CD4-positive, CD25-positive, alpha-beta regulatory T cell (primary cell): ENCODE measurements at regions not wholly inside any gene's neighbourhood (a gene's known extent, or its start where the extent isn't known, plus 50 kb on each side); places are given as distances from the start of the nearest gene placed in this dataset.

ENCODE experiments used
- ATAC-seq, 2 donors: fragments of 150-1000 bp; cut with Tn5 transposase; one replicate each; pipeline ENCODE4 v1.10.0; 2021; ENCODE audit warnings: low read depth in 2 of 2, moderate number of reproducible peaks in 2 of 2, moderate library complexity in 1 of 2
- DNase-seq, 3 donors: peaks; one replicate each; pipeline versions ENCODE4 v3.0.0 to v3.0.0-alpha.2; 2012 to 2022; ENCODE audit warnings: mixed read lengths in 1 of 3
- H3K27ac ChIP-seq: one replicate; pipeline ENCODE4 v1.7.0; 2013; ENCODE audit warnings: mild to moderate bottlenecking, low read length; ENCODE audit not compliant: insufficient read depth, poor library complexity, severe bottlenecking
- H3K27me3 ChIP-seq: one replicate; pipeline ENCODE4 v1.7.0; 2013; ENCODE audit warnings: low read length; ENCODE audit not compliant: control insufficient read depth, insufficient read depth
- H3K36me3 ChIP-seq: one replicate; pipeline ENCODE4 v1.7.0; 2013; ENCODE audit warnings: mild to moderate bottlenecking, low read length, moderate library complexity; ENCODE audit not compliant: control insufficient read depth, insufficient read depth
- H3K4me1 ChIP-seq: 2 replicates; pipeline ENCODE4 v1.7.0; 2013; ENCODE audit warnings: mild to moderate bottlenecking, low read length; ENCODE audit not compliant: insufficient read depth, control insufficient read depth, poor library complexity, severe bottlenecking
- H3K4me3 ChIP-seq: one replicate; pipeline ENCODE4 v1.7.0; 2013; ENCODE audit warnings: low read depth, mild to moderate bottlenecking, low read length, moderate library complexity
- H3K9me3 ChIP-seq, 2 experiments: 1 replicate in 1 of 2; 2 replicates in 1 of 2; pipeline ENCODE4 v1.7.0; 2013; ENCODE audit warnings: low read length in 2 of 2, mild to moderate bottlenecking in 1 of 2, moderate library complexity in 1 of 2; ENCODE audit not compliant: control insufficient read depth in 2 of 2
- H3K27ac Mint-ChIP-seq, 3 donors: one replicate each; pipeline ENCODE4 v1.8.0; 2020 to 2022; ENCODE audit warnings: mild to moderate bottlenecking in 3 of 3, mixed read lengths in 3 of 3, moderate library complexity in 2 of 3
- H3K27me3 Mint-ChIP-seq: one replicate; pipeline ENCODE4 v1.8.0; 2022; ENCODE audit warnings: mild to moderate bottlenecking, mixed read lengths
- H3K36me3 Mint-ChIP-seq: one replicate; pipeline ENCODE4 v1.8.0; 2020; ENCODE audit warnings: mixed read lengths
- H3K4me1 Mint-ChIP-seq, 4 donors: one replicate each; pipeline ENCODE4 v1.8.0; 2020 to 2022; ENCODE audit warnings: mixed read lengths in 4 of 4, mild to moderate bottlenecking in 1 of 4
- H3K4me3 Mint-ChIP-seq, 4 donors: one replicate each; pipeline ENCODE4 v1.8.0; 2020 to 2022; ENCODE audit warnings: mild to moderate bottlenecking in 4 of 4, mixed read lengths in 4 of 4, moderate library complexity in 3 of 4
- H3K9me3 Mint-ChIP-seq, 7 donors: one replicate each; pipeline ENCODE4 v1.8.0; 2020 to 2022; ENCODE audit warnings: mixed read lengths in 7 of 7, mild to moderate bottlenecking in 3 of 7, moderate library complexity in 2 of 7

DNA sequence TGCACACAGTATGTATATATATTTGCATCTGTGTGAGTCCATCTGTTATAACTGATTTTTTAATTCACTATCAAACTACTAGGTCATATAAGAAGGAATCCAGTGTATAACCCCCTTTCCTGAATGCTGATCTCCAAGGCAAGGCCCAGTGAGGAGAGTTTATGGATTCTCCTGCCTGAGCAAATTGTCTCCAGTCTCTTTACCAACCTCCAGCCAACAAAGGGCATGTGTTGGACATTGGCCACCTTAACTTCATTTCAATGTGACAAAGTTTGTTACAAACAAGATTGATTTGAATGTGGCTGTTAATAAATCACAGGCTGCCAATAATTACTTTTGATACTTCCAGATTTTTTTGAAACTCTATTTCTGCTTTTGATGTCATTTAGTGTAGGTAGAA is 191.6 kb downstream of the HAO1 start:
- Mint-ChIP-seq H3K27me3 (no peaks in the 10 kb centered on the region), H3K36me3 (no peaks in the 10 kb centered on the region), H3K4me3 (no peak overlapping the region), H3K27ac (no peak overlapping the region), H3K9me3 (peaks cover 0 to 9% (median 1%) of the 10 kb centered on the region in 7 donors), H3K4me1 (no peaks in the 10 kb centered on the region)
- no peak overlapping the region for H3K4me3 ChIP-seq
- H3K36me3 ChIP-seq = no peaks in the 10 kb centered on the region
- H3K27me3 ChIP-seq = no peaks in the 10 kb centered on the region
- no peaks in the 10 kb centered on the region for H3K9me3 ChIP-seq
- ATAC-seq = no peak
- H3K4me1 ChIP-seq = no peaks in the 10 kb centered on the region
- no peak overlapping the region for H3K27ac ChIP-seq
- no peak for DNase-seq

DNA sequence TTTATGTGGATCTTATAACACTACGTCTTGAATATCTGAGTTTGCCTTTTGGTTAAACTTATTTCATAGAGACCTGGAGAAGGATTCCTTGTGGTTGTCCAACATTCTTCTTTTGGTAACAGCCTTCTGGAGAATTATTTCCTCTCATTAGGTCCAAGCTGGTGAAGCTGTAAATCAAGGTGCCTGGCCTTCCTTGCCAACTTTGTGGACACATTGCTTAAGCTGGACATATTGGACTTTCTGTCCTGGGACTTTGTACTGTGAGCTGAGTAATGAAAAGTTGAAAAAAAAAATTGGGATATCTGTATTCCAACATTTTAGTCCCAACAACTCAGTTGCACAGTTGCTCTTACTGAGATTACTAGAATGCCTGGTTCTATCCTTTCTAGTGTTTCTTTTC is 186.2 kb downstream of the HAO1 start:
- Histone ChIP-seq H3K36me3 (no peaks in the 10 kb centered on the region), H3K27me3 (no peaks in the 10 kb centered on the region), H3K4me3 (no peak overlapping the region), H3K4me1 (no peaks in the 10 kb centered on the region), H3K27ac (no peak overlapping the region), H3K9me3 (no peaks in the 10 kb centered on the region)
- Mint-ChIP-seq H3K27ac (no peak overlapping the region), H3K4me1 (no peaks in the 10 kb centered on the region), H3K27me3 (no peaks in the 10 kb centered on the region), H3K9me3 (peaks cover 0 to 13% (median 4%) of the 10 kb centered on the region in 7 donors), H3K36me3 (no peaks in the 10 kb centered on the region), H3K4me3 (no peak overlapping the region)
- ATAC-seq (no peak), DNase-seq (no peak)

DNA sequence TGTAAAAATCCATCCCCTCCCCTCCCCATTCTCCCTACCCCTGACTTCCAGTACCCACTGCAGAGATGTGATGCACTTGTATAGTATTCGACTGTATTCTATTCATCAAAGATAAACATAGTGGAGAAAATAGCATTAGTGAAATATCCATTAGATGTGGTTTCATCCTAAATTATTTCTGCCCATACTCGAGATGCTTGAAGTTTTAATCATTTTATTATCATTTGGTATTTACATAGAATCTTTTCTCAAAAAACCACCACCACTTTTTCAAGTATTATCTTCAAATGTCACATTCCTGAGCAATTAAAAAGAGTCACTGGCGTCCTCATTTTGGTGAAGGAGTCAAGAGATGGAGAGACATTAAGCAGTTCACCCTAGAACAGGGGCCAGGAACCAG is 181.9 kb downstream of the HAO1 start:
- Mint-ChIP-seq H3K9me3 (peaks cover 0 to 9% (median 5%) of the 10 kb centered on the region in 7 donors), H3K27me3 (no peaks in the 10 kb centered on the region), H3K27ac (no peak overlapping the region), H3K36me3 (no peaks in the 10 kb centered on the region), H3K4me1 (no peaks in the 10 kb centered on the region), H3K4me3 (no peak overlapping the region)
- H3K27me3 ChIP-seq = no peaks in the 10 kb centered on the region
- no peak overlapping the region for H3K27ac ChIP-seq
- ATAC-seq (no peak), DNase-seq (no peak)
- H3K36me3 ChIP-seq = no peaks in the 10 kb centered on the region
- no peaks in the 10 kb centered on the region for H3K4me1 ChIP-seq
- no peaks in the 10 kb centered on the region for H3K9me3 ChIP-seq
- no peak overlapping the region for H3K4me3 ChIP-seq

DNA sequence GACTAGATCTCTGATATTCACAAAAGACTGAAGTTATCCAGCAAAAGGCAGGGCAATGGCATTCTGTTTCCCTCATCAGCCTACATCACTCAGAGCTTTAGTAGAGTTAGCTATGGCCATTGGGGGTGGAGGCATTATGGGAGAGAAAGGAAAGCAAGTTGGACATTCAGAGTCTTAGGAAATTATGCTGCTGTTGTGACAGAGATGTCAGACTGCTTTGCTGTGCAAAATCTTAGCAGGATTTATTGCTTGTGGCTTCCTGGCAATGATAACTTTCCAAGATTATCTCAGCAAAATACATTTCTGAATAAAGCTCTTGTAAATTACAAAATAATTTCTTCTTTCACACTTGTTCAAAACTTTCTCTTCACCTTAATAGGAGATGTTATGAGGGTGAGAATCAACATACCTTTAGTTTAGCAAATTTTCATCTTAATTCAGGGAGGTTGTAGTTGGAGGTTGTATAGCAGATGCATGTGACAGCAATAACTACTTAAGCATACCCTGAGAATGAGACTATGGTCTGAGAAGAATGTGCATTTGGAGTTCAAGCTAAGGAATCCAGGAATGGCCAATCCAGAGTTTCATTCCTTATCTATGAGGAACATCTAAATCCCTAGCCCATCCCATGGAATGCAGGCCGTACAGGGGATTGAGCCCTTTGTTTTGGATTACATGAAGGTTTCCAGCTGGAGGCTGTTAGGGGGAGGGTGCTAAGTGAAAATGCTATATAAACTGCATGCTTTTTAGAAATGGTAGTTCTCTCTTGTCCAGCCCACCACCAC is 179.8 kb downstream of the HAO1 start:
- no peaks in the 10 kb centered on the region for H3K36me3 Mint-ChIP-seq
- DNase-seq (no peak), ATAC-seq (no peak)
- no peak overlapping the region for H3K27ac Mint-ChIP-seq
- Histone ChIP-seq H3K27ac (no peak overlapping the region), H3K9me3 (no peaks in the 10 kb centered on the region), H3K4me1 (no peaks in the 10 kb centered on the region), H3K36me3 (no peaks in the 10 kb centered on the region), H3K4me3 (no peak overlapping the region), H3K27me3 (no peaks in the 10 kb centered on the region)
- H3K27me3 Mint-ChIP-seq = no peaks in the 10 kb centered on the region
- no peaks in the 10 kb centered on the region for H3K4me1 Mint-ChIP-seq
- H3K4me3 Mint-ChIP-seq = no peak overlapping the region
- peaks cover 0 to 10% (median 5%) of the 10 kb centered on the region in 7 donors for H3K9me3 Mint-ChIP-seq

DNA sequence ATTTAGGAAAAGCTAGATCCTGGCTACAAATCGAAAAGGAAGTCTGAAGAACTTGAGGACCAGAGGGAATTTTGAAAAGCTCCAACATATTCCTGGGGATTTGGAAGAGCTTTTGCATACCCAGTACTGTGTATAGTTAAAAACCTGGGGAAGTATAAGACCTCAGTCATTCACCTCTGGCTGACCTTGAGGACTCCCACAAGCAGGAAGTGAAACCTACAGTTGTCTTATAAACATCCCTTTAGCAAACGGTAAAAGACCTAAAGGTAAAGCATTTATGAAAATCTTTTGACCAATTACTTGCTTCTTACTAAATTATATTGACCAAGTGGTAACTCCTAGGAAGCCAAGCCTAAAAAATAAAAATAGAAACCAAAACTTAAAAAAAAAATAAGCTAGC is 175.0 kb downstream of the HAO1 start:
- Histone ChIP-seq H3K36me3 (no peaks in the 10 kb centered on the region), H3K9me3 (no peaks in the 10 kb centered on the region), H3K27me3 (no peaks in the 10 kb centered on the region), H3K4me3 (no peak overlapping the region), H3K4me1 (no peaks in the 10 kb centered on the region), H3K27ac (no peak overlapping the region)
- no peaks in the 10 kb centered on the region for H3K4me1 Mint-ChIP-seq
- no peak for DNase-seq
- H3K4me3 Mint-ChIP-seq = no peak overlapping the region
- H3K36me3 Mint-ChIP-seq = no peaks in the 10 kb centered on the region
- peaks cover 2 to 6% (median 3%) of the 10 kb centered on the region in 7 donors for H3K9me3 Mint-ChIP-seq
- no peak overlapping the region for H3K27ac Mint-ChIP-seq
- ATAC-seq = no peak
- no peaks in the 10 kb centered on the region for H3K27me3 Mint-ChIP-seq

DNA sequence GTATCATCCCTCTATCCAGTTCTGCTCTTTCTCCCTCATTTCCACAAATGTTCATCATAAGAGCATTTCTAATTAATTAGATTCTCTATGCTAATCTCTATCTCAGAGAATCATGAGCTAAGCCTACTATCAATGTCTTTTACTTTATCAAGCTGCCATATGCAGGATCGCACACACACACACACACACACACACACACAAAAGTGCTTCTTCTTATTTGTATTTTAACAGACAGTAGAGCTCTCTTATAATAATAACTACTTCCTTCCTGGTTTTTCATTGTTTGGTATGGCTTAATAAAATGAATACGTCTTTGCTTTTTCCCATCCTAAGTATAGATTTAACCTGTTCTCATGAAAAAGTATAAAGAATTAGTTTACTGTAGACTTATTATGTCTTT is 170.2 kb downstream of the HAO1 start:
- no peak for DNase-seq
- H3K9me3 ChIP-seq = no peaks in the 10 kb centered on the region
- no peak for ATAC-seq
- no peaks in the 10 kb centered on the region for H3K36me3 ChIP-seq
- Mint-ChIP-seq H3K9me3 (peaks cover 1 to 16% (median 5%) of the 10 kb centered on the region in 7 donors), H3K27ac (no peak overlapping the region), H3K4me1 (no peaks in the 10 kb centered on the region), H3K27me3 (no peaks in the 10 kb centered on the region), H3K4me3 (no peak overlapping the region), H3K36me3 (no peaks in the 10 kb centered on the region)
- no peaks in the 10 kb centered on the region for H3K4me1 ChIP-seq
- no peak overlapping the region for H3K27ac ChIP-seq
- no peaks in the 10 kb centered on the region for H3K27me3 ChIP-seq
- H3K4me3 ChIP-seq = no peak overlapping the region

DNA sequence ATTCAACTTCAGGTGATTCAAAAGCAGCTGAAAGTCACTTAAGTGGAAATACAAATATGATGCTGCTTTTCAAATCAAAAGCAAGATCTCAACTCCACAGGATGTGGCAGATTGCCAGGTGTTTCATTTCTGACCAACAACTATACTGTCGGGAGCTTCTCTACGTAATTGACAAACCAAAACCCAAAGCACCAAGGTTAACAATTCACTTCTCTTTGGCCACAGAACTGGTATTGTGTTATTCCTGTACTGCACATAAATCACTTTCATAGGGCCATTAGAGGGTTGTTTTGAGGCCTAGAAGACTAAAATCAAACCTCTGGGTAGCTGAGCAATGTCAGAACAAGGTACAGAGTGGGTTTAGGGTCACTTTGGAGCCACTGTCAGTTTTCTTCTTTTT is 169.7 kb downstream of the HAO1 start:
- Mint-ChIP-seq H3K4me1 (no peaks in the 10 kb centered on the region), H3K9me3 (peaks cover 2 to 16% (median 5%) of the 10 kb centered on the region in 7 donors), H3K27me3 (no peaks in the 10 kb centered on the region), H3K27ac (no peak overlapping the region), H3K36me3 (no peaks in the 10 kb centered on the region), H3K4me3 (no peak overlapping the region)
- no peaks in the 10 kb centered on the region for H3K4me1 ChIP-seq
- no peak overlapping the region for H3K27ac ChIP-seq
- no peaks in the 10 kb centered on the region for H3K36me3 ChIP-seq
- no peaks in the 10 kb centered on the region for H3K9me3 ChIP-seq
- no peak for DNase-seq
- ATAC-seq = no peak
- no peak overlapping the region for H3K4me3 ChIP-seq
- H3K27me3 ChIP-seq = no peaks in the 10 kb centered on the region

DNA sequence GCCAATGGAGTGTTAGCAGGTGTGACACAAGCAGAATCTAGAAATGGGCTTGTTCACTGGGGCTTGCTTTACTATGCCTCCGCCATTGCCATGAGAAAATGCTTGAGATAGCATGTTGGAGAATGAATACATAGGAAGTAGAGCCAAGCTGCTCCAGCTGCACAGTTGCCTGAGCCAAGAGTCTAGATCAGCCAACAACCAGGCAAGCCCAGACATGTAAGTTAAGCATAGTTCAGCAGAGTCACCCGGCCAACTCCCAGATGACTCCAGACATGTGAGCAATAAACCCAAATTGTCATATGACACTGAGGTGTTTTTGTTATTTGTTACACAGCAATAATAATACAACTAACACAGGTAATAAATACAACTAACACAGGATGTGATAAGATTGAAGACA is 167.9 kb downstream of the HAO1 start:
- DNase-seq = no peak
- no peak overlapping the region for H3K27ac ChIP-seq
- H3K27me3 Mint-ChIP-seq = no peaks in the 10 kb centered on the region
- H3K27me3 ChIP-seq = no peaks in the 10 kb centered on the region
- no peaks in the 10 kb centered on the region for H3K36me3 Mint-ChIP-seq
- H3K9me3 ChIP-seq = peaks cover 0 to 5% of the 10 kb centered on the region in 2 experiments
- ATAC-seq = no peak
- no peaks in the 10 kb centered on the region for H3K4me1 ChIP-seq
- no peak overlapping the region for H3K4me3 ChIP-seq
- no peaks in the 10 kb centered on the region for H3K4me1 Mint-ChIP-seq
- no peak overlapping the region for H3K27ac Mint-ChIP-seq
- no peak overlapping the region for H3K4me3 Mint-ChIP-seq
- H3K36me3 ChIP-seq = no peaks in the 10 kb centered on the region
- peaks cover 2 to 18% (median 6%) of the 10 kb centered on the region in 7 donors for H3K9me3 Mint-ChIP-seq
